ENCODE measurements at regions not wholly inside any gene's neighbourhood (a gene's known extent, or its start where the extent isn't known, plus 50 kb on each side); places are given as distances from the start of the nearest gene placed in this dataset.

- no peaks in the 10 kb centered on the region for H3K4me1 ChIP-seq
- intact Hi-C loops (cut with micrococcal nuclease) = no loop called here
- H3K27me3 ChIP-seq (ENCODE audit: low read depth) = no peaks in the 10 kb centered on the region
- no peaks in the 10 kb centered on the region for H3K36me3 ChIP-seq
- no peak for TF ChIP-seq CTCF (IDR thresholded peaks at IDR 0.05; ENCODE audit: borderline replicate concordance)
- no peak for DNase-seq
- no peaks in the 10 kb centered on the region for H3K9me3 ChIP-seq (replicated peaks)
- H3K27ac ChIP-seq (replicated peaks) = no peak overlapping the region
- H3K4me3 ChIP-seq = no peak overlapping the region
These were observed 470.6 kb upstream of the BCHE start for GRCh38 chr3:166307756-166308350.

- no peak for DNase-seq
- no peak overlapping the region for H3K4me3 ChIP-seq
- intact Hi-C loops (cut with micrococcal nuclease) = no loop called here
- H3K4me1 ChIP-seq = no peaks in the 10 kb centered on the region
- H3K36me3 ChIP-seq = no peaks in the 10 kb centered on the region
- H3K9me3 ChIP-seq (replicated peaks) = no peaks in the 10 kb centered on the region
- no peak for TF ChIP-seq CTCF (IDR thresholded peaks at IDR 0.05; ENCODE audit: borderline replicate concordance)
- H3K27me3 ChIP-seq (ENCODE audit: low read depth) = no peaks in the 10 kb centered on the region
- H3K27ac ChIP-seq (replicated peaks) = no peak overlapping the region
These were observed 467.4 kb upstream of the BCHE start for GRCh38 chr3:166304584-166304983.

- no peak for TF ChIP-seq CTCF (IDR thresholded peaks at IDR 0.05; ENCODE audit: borderline replicate concordance)
- no peak for DNase-seq
- Histone ChIP-seq H3K27ac (replicated peaks) (no peak overlapping the region), H3K4me3 (no peak overlapping the region), H3K27me3 (ENCODE audit: low read depth) (no peaks in the 10 kb centered on the region), H3K36me3 (no peaks in the 10 kb centered on the region), H3K9me3 (replicated peaks) (no peaks in the 10 kb centered on the region), H3K4me1 (no peaks in the 10 kb centered on the region)
- intact Hi-C loops (cut with micrococcal nuclease) = no loop called here
These were observed 466.5 kb upstream of the BCHE start for GRCh38 chr3:166303681-166304080.

GRCh38 chr3:166302331-166302730, 465.1 kb upstream of the BCHE start:
- intact Hi-C loops (cut with micrococcal nuclease) = no loop called here
- TF ChIP-seq CTCF (IDR thresholded peaks at IDR 0.05; ENCODE audit: borderline replicate concordance) = no peak
- no peak overlapping the region for H3K27ac ChIP-seq (replicated peaks)
- H3K36me3 ChIP-seq = no peaks in the 10 kb centered on the region
- H3K9me3 ChIP-seq (replicated peaks) = no peaks in the 10 kb centered on the region
- no peak overlapping the region for H3K4me3 ChIP-seq
- H3K27me3 ChIP-seq (ENCODE audit: low read depth) = no peaks in the 10 kb centered on the region
- no peaks in the 10 kb centered on the region for H3K4me1 ChIP-seq
- no peak for DNase-seq

GRCh38 chr3:166296179-166296783, 459.1 kb upstream of the BCHE start:
- H3K9me3 ChIP-seq (replicated peaks) = no peaks in the 10 kb centered on the region
- H3K27me3 ChIP-seq (ENCODE audit: low read depth) = no peaks in the 10 kb centered on the region
- intact Hi-C loops (cut with micrococcal nuclease) = no loop called here
- no peak overlapping the region for H3K4me3 ChIP-seq
- no peaks in the 10 kb centered on the region for H3K36me3 ChIP-seq
- no peak for DNase-seq
- H3K4me1 ChIP-seq = no peaks in the 10 kb centered on the region
- no peak overlapping the region for H3K27ac ChIP-seq (replicated peaks)
- TF ChIP-seq CTCF (IDR thresholded peaks at IDR 0.05; ENCODE audit: borderline replicate concordance) = no peak

Measured in left ventricle myocardium inferior (tissue), 1 donor.